ENCODE measurements at regions not wholly inside any gene's neighbourhood (a gene's known extent, or its start where the extent isn't known, plus 50 kb on each side); places are given as distances from the start of the nearest gene placed in this dataset.

DNA sequence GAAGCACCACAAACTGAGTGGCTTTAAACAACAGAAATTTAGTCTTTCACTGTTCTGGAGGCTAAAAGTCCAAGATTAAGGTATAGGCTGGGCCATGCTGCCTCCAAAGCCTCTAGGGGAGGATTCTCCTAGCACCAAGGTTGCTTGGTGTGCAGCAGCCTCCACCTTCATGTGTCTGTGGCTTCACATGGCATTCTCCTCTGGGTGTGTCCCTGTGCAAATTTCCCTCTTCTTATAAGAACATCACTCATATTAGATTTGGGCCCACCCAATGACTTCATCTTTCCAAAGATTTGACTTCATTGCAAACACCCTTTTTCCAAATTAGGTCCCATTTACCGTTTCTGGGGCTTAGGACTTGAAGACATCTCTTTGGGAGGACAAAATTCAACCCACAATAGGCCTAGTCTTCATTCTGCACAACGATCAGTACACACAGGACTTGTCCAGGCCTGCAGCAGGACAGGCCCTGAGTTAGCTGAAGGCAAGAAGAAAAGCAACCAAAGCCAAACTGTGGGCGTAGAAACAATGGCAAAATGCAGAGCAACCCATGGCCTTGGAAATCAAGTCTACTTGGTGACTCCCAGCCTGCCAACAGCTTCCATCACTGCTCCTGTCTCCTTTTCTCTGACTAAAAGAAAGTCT is 521.2 kb upstream of the NBEA start:
- Histone ChIP-seq H3K4me2 (replicated peaks; ENCODE audit: extremely low read depth, low read length, poor library complexity, severe bottlenecking) (no peak overlapping the region), H3K4me1 (ENCODE audit: control insufficient read depth in 1 of 2, insufficient read depth in 2 of 2, low read length in 2 of 2) (no peaks in the 10 kb centered on the region), H3K9me3 (replicated peaks in 1 of 2; ENCODE audit: control insufficient read depth in 1 of 2, insufficient read depth in 1 of 2, low read length in 2 of 2) (peaks cover 24 to 40% of the 10 kb centered on the region in 2 donors), H2AFZ (ENCODE audit: insufficient read depth, low read depth, low read length, poor library complexity, severe bottlenecking) (no peak overlapping the region), H4K20me1 (ENCODE audit: insufficient read depth, low read length) (no peaks in the 10 kb centered on the region), H3K36me3 (replicated peaks in 1 of 2; ENCODE audit: control insufficient read depth in 1 of 2, insufficient read depth in 2 of 2, low read length in 2 of 2) (no peaks in the 10 kb centered on the region), H3K9ac (ENCODE audit: insufficient read depth, low read length, poor library complexity, severe bottlenecking) (no peak overlapping the region), H3K27me3 (ENCODE audit: control insufficient read depth in 2 of 2, insufficient read depth in 2 of 2, low read length in 2 of 2) (no peaks in the 10 kb centered on the region), H3K4me3 (replicated peaks in 1 of 3; ENCODE audit: low read depth in 2 of 3, low read length in 3 of 3) (no peak overlapping the region), H3K27ac (ENCODE audit: low read depth in 1 of 2, low read length in 2 of 2) (no peak overlapping the region), H3K79me2 (ENCODE audit: insufficient read depth, low read length) (no peaks in the 10 kb centered on the region)
- H3K27ac Mint-ChIP-seq, result no peak overlapping the region
- TF ChIP-seq, protein P1, sequence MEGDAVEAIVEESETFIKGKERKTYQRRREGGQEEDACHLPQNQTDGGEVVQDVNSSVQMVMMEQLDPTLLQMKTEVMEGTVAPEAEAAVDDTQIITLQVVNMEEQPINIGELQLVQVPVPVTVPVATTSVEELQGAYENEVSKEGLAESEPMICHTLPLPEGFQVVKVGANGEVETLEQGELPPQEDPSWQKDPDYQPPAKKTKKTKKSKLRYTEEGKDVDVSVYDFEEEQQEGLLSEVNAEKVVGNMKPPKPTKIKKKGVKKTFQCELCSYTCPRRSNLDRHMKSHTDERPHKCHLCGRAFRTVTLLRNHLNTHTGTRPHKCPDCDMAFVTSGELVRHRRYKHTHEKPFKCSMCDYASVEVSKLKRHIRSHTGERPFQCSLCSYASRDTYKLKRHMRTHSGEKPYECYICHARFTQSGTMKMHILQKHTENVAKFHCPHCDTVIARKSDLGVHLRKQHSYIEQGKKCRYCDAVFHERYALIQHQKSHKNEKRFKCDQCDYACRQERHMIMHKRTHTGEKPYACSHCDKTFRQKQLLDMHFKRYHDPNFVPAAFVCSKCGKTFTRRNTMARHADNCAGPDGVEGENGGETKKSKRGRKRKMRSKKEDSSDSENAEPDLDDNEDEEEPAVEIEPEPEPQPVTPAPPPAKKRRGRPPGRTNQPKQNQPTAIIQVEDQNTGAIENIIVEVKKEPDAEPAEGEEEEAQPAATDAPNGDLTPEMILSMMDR (IDR thresholded peaks at IDR 0.05), result no peak
- H3K4me3 Mint-ChIP-seq, result no peak overlapping the region
- DNase-seq, result no peak
- no peaks in the 10 kb centered on the region for H3K4me1 Mint-ChIP-seq
- H3K9me3 Mint-ChIP-seq, result peaks cover 4 to 21% (median 16%) of the 10 kb centered on the region in 7 donors
- intact Hi-C loops (cut with micrococcal nuclease), result no loop called here
- H3K27me3 Mint-ChIP-seq (ENCODE audit: low read depth in 3 of 3), result no peaks in the 10 kb centered on the region
- 82% methylated on average over 3 of the region's 3 CpGs for WGBS (ENCODE audit: insufficient coverage)
- no peaks in the 10 kb centered on the region for H3K36me3 Mint-ChIP-seq

DNA sequence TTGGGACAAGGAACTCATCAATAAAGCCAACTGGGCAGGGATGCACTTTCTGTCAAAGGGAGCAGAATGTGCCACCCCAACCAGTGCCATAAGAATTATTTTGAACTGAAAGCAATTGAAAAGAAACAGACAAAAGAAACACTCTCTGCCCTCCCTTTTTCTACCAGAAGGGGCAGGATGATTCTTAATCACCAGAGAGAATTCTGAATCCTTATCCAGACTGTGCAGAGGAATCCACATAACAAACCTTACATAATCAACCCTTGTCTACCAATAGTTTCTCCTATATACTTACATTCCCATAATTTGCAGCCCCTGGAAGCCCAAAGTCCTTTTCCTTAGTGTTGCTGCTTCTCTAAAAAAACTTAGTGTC is 520.7 kb upstream of the NBEA start:
- TF ChIP-seq, protein P1 (IDR thresholded peaks at IDR 0.05), result no peak
- H3K9ac ChIP-seq (ENCODE audit: insufficient read depth, low read length, poor library complexity, severe bottlenecking), result no peak overlapping the region
- no peak overlapping the region for H3K27ac Mint-ChIP-seq
- no peaks in the 10 kb centered on the region for H3K4me1 ChIP-seq (ENCODE audit: control insufficient read depth in 1 of 2, insufficient read depth in 2 of 2, low read length in 2 of 2)
- no peaks in the 10 kb centered on the region for H3K27me3 ChIP-seq (ENCODE audit: control insufficient read depth in 2 of 2, insufficient read depth in 2 of 2, low read length in 2 of 2)
- no peaks in the 10 kb centered on the region for H3K36me3 ChIP-seq (replicated peaks in 1 of 2; ENCODE audit: control insufficient read depth in 1 of 2, insufficient read depth in 2 of 2, low read length in 2 of 2)
- no peak overlapping the region for H3K27ac ChIP-seq (ENCODE audit: low read depth in 1 of 2, low read length in 2 of 2)
- no peak overlapping the region for H2AFZ ChIP-seq (ENCODE audit: insufficient read depth, low read depth, low read length, poor library complexity, severe bottlenecking)
- H3K4me3 Mint-ChIP-seq, result no peak overlapping the region
- H3K36me3 Mint-ChIP-seq, result no peaks in the 10 kb centered on the region
- H3K4me3 ChIP-seq (replicated peaks in 1 of 3; ENCODE audit: low read depth in 2 of 3, low read length in 3 of 3), result no peak overlapping the region
- H3K79me2 ChIP-seq (ENCODE audit: insufficient read depth, low read length), result no peaks in the 10 kb centered on the region
- peaks cover 24 to 35% of the 10 kb centered on the region in 2 donors for H3K9me3 ChIP-seq (replicated peaks in 1 of 2; ENCODE audit: control insufficient read depth in 1 of 2, insufficient read depth in 1 of 2, low read length in 2 of 2)
- DNase-seq, result no peak
- no peaks in the 10 kb centered on the region for H3K27me3 Mint-ChIP-seq (ENCODE audit: low read depth in 3 of 3)
- no peak overlapping the region for H3K4me2 ChIP-seq (replicated peaks; ENCODE audit: extremely low read depth, low read length, poor library complexity, severe bottlenecking)
- H3K4me1 Mint-ChIP-seq, result no peaks in the 10 kb centered on the region
- H3K9me3 Mint-ChIP-seq, result peaks cover 2 to 20% (median 13%) of the 10 kb centered on the region in 7 donors
- H4K20me1 ChIP-seq (ENCODE audit: insufficient read depth, low read length), result no peaks in the 10 kb centered on the region
- intact Hi-C loops (cut with micrococcal nuclease), result no loop called here
